ENCODE measurements at regions not wholly inside any gene's neighbourhood (a gene's known extent, or its start where the extent isn't known, plus 50 kb on each side); places are given as distances from the start of the nearest gene placed in this dataset.

GRCh38 chr1:47578721-47579419, 141.0 kb downstream of the FOXD2 start:
- TF ChIP-seq, protein P1, sequence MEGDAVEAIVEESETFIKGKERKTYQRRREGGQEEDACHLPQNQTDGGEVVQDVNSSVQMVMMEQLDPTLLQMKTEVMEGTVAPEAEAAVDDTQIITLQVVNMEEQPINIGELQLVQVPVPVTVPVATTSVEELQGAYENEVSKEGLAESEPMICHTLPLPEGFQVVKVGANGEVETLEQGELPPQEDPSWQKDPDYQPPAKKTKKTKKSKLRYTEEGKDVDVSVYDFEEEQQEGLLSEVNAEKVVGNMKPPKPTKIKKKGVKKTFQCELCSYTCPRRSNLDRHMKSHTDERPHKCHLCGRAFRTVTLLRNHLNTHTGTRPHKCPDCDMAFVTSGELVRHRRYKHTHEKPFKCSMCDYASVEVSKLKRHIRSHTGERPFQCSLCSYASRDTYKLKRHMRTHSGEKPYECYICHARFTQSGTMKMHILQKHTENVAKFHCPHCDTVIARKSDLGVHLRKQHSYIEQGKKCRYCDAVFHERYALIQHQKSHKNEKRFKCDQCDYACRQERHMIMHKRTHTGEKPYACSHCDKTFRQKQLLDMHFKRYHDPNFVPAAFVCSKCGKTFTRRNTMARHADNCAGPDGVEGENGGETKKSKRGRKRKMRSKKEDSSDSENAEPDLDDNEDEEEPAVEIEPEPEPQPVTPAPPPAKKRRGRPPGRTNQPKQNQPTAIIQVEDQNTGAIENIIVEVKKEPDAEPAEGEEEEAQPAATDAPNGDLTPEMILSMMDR (IDR thresholded peaks at IDR 0.05), result no peak
- no peak for TF ChIP-seq POLR2A (IDR thresholded peaks at IDR 0.05)

Measured in sigmoid colon (tissue), 3 donors.